OCI-LY7 (cell line): ENCODE measurements at regions not wholly inside any gene's neighbourhood (a gene's known extent, or its start where the extent isn't known, plus 50 kb on each side); places are given as distances from the start of the nearest gene placed in this dataset.

Experiments
- CTCF ChIP-seq: fragments of 200-600 bp; sonication (generic); conservative IDR thresholded peaks from 2 replicates; pipeline ENCODE4 v1.5.1; 2014; ENCODE audit warnings: mild to moderate bottlenecking, antibody characterized with exemption, low read length, moderate library complexity, mixed read lengths
- EZH2phosphoT487 ChIP-seq: fragments of 200-600 bp; sonication (generic); IDR thresholded peaks from 2 replicates; pipeline ENCODE4 v1.6.1; 2018; ENCODE audit warnings: low read depth, borderline replicate concordance, mild to moderate bottlenecking, mixed run types, antibody characterized with exemption, low read length, moderate library complexity, mixed read lengths

GRCh38 chr15:37395100-37395468, 294.7 kb upstream of the MEIS2 start:
- TF ChIP-seq CTCF, result no peak
- TF ChIP-seq EZH2phosphoT487, result no peak
